HepG2 (cell line): ENCODE measurements at regions not wholly inside any gene's neighbourhood (a gene's known extent, or its start where the extent isn't known, plus 50 kb on each side); places are given as distances from the start of the nearest gene placed in this dataset.

Source experiments
- ATAC-seq: fragments of 200-7000 bp; cut with Tn5 transposase; 3 replicates; pipeline ENCODE4 v1.9.1; 2020; ENCODE audit warnings: mild to moderate bottlenecking, moderate library complexity
- BruUV-seq: library from RNA; stranded (reverse); fragments of 400-500 nt; replicated peaks from 2 replicates; lab custom pipeline; 2021; lab: Mats Ljungman, UMichigan
- CTCF ChIA-PET: fragments of 300-600 bp; formaldehyde crosslinking; extraction: SDS; loops from one replicate; lab custom pipeline; 2021; ENCODE audit warnings: low total read pairs, inconsistent platforms, low intra/inter-chr PET ratio; lab: Yijun Ruan, JAX
- POLR2A ChIA-PET: fragments of 350-600 bp; sonication (Branson Sonifier 250); formaldehyde crosslinking; loops from one replicate; lab custom pipeline; 2020; ENCODE audit warnings: antibody characterized with exemption, inconsistent platforms; lab: Yijun Ruan, JAX
- DNase-seq: peaks from one replicate; pipeline ENCODE4 v3.0.0-alpha.2; 2015; ENCODE audit warnings: low spot score
- FAIRE-seq: peaks from 3 replicates; lab custom pipeline; 2011; peaks lifted over from hg19 to GRCh38; lab: Jason Lieb, UNC
- H2AFZ ChIP-seq: one replicate; pipeline ENCODE4 v1.6.1; 2011; ENCODE audit warnings: low read length, inconsistent platforms
- H3K27ac ChIP-seq: fragments of 300-600 bp; 3 replicates; pipeline ENCODE4 v1.8.0; 2011; ENCODE audit warnings: mixed run types, mild to moderate bottlenecking, mixed read lengths, low read length, inconsistent platforms; ENCODE audit not compliant: insufficient read depth; ENCODE audit errors: extremely low read length
- H3K27me3 ChIP-seq, 2 experiments: fragments of 200-600 bp in 1 of 2; 2 replicates in 1 of 2; 3 replicates in 1 of 2; pipeline versions ENCODE4 v1.6.0 to v1.8.0; 2011; ENCODE audit warnings: low read length in 2 of 2, mild to moderate bottlenecking in 2 of 2, moderate library complexity in 2 of 2, inconsistent platforms in 1 of 2; ENCODE audit not compliant: insufficient read depth in 2 of 2, control insufficient read depth in 1 of 2
- H3K36me3 ChIP-seq, 2 experiments: fragments of 200-600 bp in 1 of 2; replicated peaks in 1 of 2; 2 replicates in 1 of 2; 3 replicates in 1 of 2; pipeline versions ENCODE4 v1.5.1 to v1.8.0; 2011; ENCODE audit warnings: low read length in 2 of 2, inconsistent platforms in 1 of 2; ENCODE audit not compliant: insufficient read depth in 2 of 2, control insufficient read depth in 1 of 2
- H3K4me1 ChIP-seq: 2 replicates; pipeline ENCODE4 v1.5.1; 2012; ENCODE audit warnings: low read length, inconsistent platforms; ENCODE audit not compliant: insufficient read depth
- H3K4me2 ChIP-seq: 2 replicates; pipeline ENCODE4 v1.6.0; 2011; ENCODE audit warnings: low read depth, low read length, inconsistent platforms
- H3K4me3 ChIP-seq, 3 experiments: fragments of 200-600 bp in 1 of 3; sonication (generic), shearing (Covaris generic) in 1 of 3; replicated peaks in 1 of 3; 2 replicates each; pipeline ENCODE4 v1.5.1; 2011 to 2016; ENCODE audit warnings: low read length in 3 of 3, inconsistent platforms in 2 of 3, low read depth in 2 of 3, mild to moderate bottlenecking in 2 of 3, control low read depth in 1 of 3, mixed read lengths in 1 of 3; ENCODE audit not compliant: insufficient read depth in 1 of 3
- H3K79me2 ChIP-seq: one replicate; pipeline ENCODE4 v1.6.1; 2011; ENCODE audit warnings: low read length, inconsistent platforms; ENCODE audit not compliant: insufficient read depth
- H3K9ac ChIP-seq: 2 replicates; pipeline ENCODE4 v1.6.0; 2011; ENCODE audit warnings: mild to moderate bottlenecking, low read depth, low read length, inconsistent platforms; ENCODE audit not compliant: insufficient read depth
- H3K9me3 ChIP-seq: 2 replicates; pipeline ENCODE4 v1.5.1; 2012; ENCODE audit warnings: mild to moderate bottlenecking, low read length
- H4K20me1 ChIP-seq: 2 replicates; pipeline ENCODE4 v1.6.0; 2011; ENCODE audit warnings: inconsistent platforms, mild to moderate bottlenecking, low read length, moderate library complexity; ENCODE audit not compliant: insufficient read depth
- AKNA ChIP-seq: sonication (generic); formaldehyde crosslinking; IDR thresholded peaks from 2 replicates; pipeline ENCODE4 v1.4.0; 2020; ENCODE audit warnings: missing genetic modification reagents, borderline replicate concordance
- KLF13 ChIP-seq: sonication (generic); formaldehyde crosslinking; IDR thresholded peaks from 2 replicates; pipeline ENCODE4 v1.4.0; 2020; ENCODE audit warnings: mild to moderate bottlenecking, missing genetic modification reagents
- KLF9 ChIP-seq: IDR thresholded peaks from 2 replicates; pipeline ENCODE4 v1.6.1; 2016; ENCODE audit warnings: low read depth
- KMT2B ChIP-seq: IDR thresholded peaks from 2 replicates; pipeline ENCODE4 v1.6.1; 2016; ENCODE audit warnings: missing genetic modification reagents, missing compliant biosample characterization
- SNAI1 ChIP-seq: sonication (generic); formaldehyde crosslinking; IDR thresholded peaks from 2 replicates; pipeline ENCODE4 v1.5.0; 2020; ENCODE audit warnings: mild to moderate bottlenecking, missing genetic modification reagents, borderline replicate concordance
- ZBTB10 ChIP-seq: sonication (generic); formaldehyde crosslinking; IDR thresholded peaks from 2 replicates; pipeline ENCODE4 v1.4.0; 2020; ENCODE audit warnings: missing genetic modification reagents, borderline replicate concordance
- ZNF674 ChIP-seq: sonication (generic); formaldehyde crosslinking; IDR thresholded peaks from 2 replicates; pipeline ENCODE4 v1.5.0; 2020; ENCODE audit warnings: low read depth, mild to moderate bottlenecking, missing genetic modification reagents
- WGBS: methylation state at CpG from one replicate; pipeline ENCODE4 v1.1.6; 2017; ENCODE audit warnings: low lambda C conversion rate; 5-methylcytosine and 5-hydroxymethylcytosine counted together
- in situ Hi-C: cut with HindIII; loops from 2 replicates; pipeline ENCODE4 v1.10.0; 2017; ENCODE audit warnings: low pct_unique_long_range_greater_than_20kb; ENCODE audit not compliant: extremely low pct_ligation_motif_present
- intact Hi-C: fragments of 100-400 bp; cut with micrococcal nuclease; formaldehyde crosslinking; loops from one replicate; pipeline ENCODE4 v1.10.0; 2022; ENCODE audit not compliant: unreplicated experiment

GRCh38 chr17:12341328-12341727 lies 320.7 kb downstream of the MAP2K4 start:
- BruUV-seq, result no TSS peak
- in situ Hi-C loops, result no loop called here
- no peak for ATAC-seq
- H2AFZ ChIP-seq, result no peak overlapping the region
- no peaks in the 10 kb centered on the region for H3K4me1 ChIP-seq
- intact Hi-C loops, result no loop called here
- TF ChIP-seq ZNF674 (CRISPR knock-in tag) (no peak), KMT2B (no peak), AKNA (CRISPR knock-in tag) (no peak), ZBTB10 (no peak), KLF9 (CRISPR knock-in tag) (no peak), SNAI1 (CRISPR knock-in tag) (no peak), KLF13 (CRISPR knock-in tag) (no peak)
- TF ChIP-seq, all 625 proteins: peak for 0
- no peak overlapping the region for H3K4me3 ChIP-seq
- no peaks in the 10 kb centered on the region for H4K20me1 ChIP-seq
- FAIRE-seq (no peak), DNase-seq (no peak)
- no peak overlapping the region for H3K27ac ChIP-seq
- H3K9me3 ChIP-seq, result no peaks in the 10 kb centered on the region
- WGBS, result 13% methylated on average over 2 of the region's 2 CpGs
- H3K79me2 ChIP-seq, result no peaks in the 10 kb centered on the region
- H3K36me3 ChIP-seq, result no peaks in the 10 kb centered on the region
- H3K9ac ChIP-seq, result no peak overlapping the region
- ChIA-PET POLR2A (no interaction called here), CTCF (no interaction called here)
- no peak overlapping the region for H3K4me2 ChIP-seq
- H3K27me3 ChIP-seq, result no peaks in the 10 kb centered on the region
